HepG2 (cell line): ENCODE measurements at regions not wholly inside any gene's neighbourhood (a gene's known extent, or its start where the extent isn't known, plus 50 kb on each side); places are given as distances from the start of the nearest gene placed in this dataset.

Experiments used
- AHDC1 ChIP-seq: sonication (generic); formaldehyde crosslinking; IDR thresholded peaks from 2 replicates; pipeline ENCODE4 v1.5.1; 2020; ENCODE audit warnings: mild to moderate bottlenecking, missing genetic modification reagents, borderline replicate concordance
- ARID3A ChIP-seq: IDR thresholded peaks from 2 replicates; pipeline ENCODE4 v1.6.1; 2012; ENCODE audit warnings: low read depth, low read length, improper control_type of control experiment
- ATF4 ChIP-seq, 2 experiments: fragments of 450-650 bp in 1 of 2; sonication (generic) in 1 of 2; formaldehyde crosslinking; IDR thresholded peaks; 2 replicates each; pipeline versions ENCODE4 v1.5.0 to v1.8.0; 2020 to 2022; ENCODE audit warnings: mild to moderate bottlenecking in 1 of 2, missing genetic modification reagents in 1 of 2
- CCDC6 ChIP-seq: sonication (generic); formaldehyde crosslinking; IDR thresholded peaks from 2 replicates; pipeline ENCODE4 v1.8.1; 2022; ENCODE audit warnings: mild to moderate bottlenecking, missing genetic modification reagents, moderate library complexity
- ELF3 ChIP-seq: IDR thresholded peaks from 2 replicates; pipeline ENCODE4 v1.6.1; 2016; ENCODE audit warnings: missing genetic modification reagents, missing compliant biosample characterization
- ELF4 ChIP-seq: sonication (generic); formaldehyde crosslinking; IDR thresholded peaks from 2 replicates; pipeline ENCODE4 v1.5.0; 2020; ENCODE audit warnings: missing genetic modification reagents, mild to moderate bottlenecking, moderate library complexity, borderline replicate concordance
- MYPOP ChIP-seq: sonication (generic); formaldehyde crosslinking; IDR thresholded peaks from 2 replicates; pipeline ENCODE4 v1.8.1; 2023; ENCODE audit warnings: mild to moderate bottlenecking, moderate library complexity, missing genetic modification reagents
- PHF5A ChIP-seq: IDR thresholded peaks from one replicate; pipeline ENCODE4 v1.6.1; 2018; ENCODE audit warnings: low read depth, missing genetic modification reagents; ENCODE audit not compliant: unreplicated experiment
- TBX2 ChIP-seq: sonication (generic); formaldehyde crosslinking; IDR thresholded peaks from 2 replicates; pipeline ENCODE4 v1.5.0; 2020; ENCODE audit warnings: missing genetic modification reagents, mild to moderate bottlenecking, borderline replicate concordance
- ZBTB34 ChIP-seq: sonication (generic); formaldehyde crosslinking; IDR thresholded peaks from 2 replicates; pipeline ENCODE4 v1.8.0; 2022; ENCODE audit warnings: mild to moderate bottlenecking, missing genetic modification reagents
- ZC3H13 ChIP-seq: sonication (generic); formaldehyde crosslinking; IDR thresholded peaks from 2 replicates; pipeline ENCODE4 v1.8.1; 2023; ENCODE audit warnings: mild to moderate bottlenecking, missing genetic modification reagents, moderate library complexity
- ZNF362 ChIP-seq: sonication (generic); formaldehyde crosslinking; IDR thresholded peaks from 2 replicates; pipeline ENCODE4 v1.4.0; 2020; ENCODE audit warnings: missing genetic modification reagents, mild to moderate bottlenecking, borderline replicate concordance
- ZNF503 ChIP-seq: sonication (generic); formaldehyde crosslinking; IDR thresholded peaks from 2 replicates; pipeline ENCODE4 v1.4.0; 2020; ENCODE audit warnings: missing genetic modification reagents

- TF ChIP-seq TBX2 (CRISPR knock-in tag) (0 out of 2 replicates have a peak, but pooled peaks have one; percentile 29), AHDC1 (CRISPR knock-in tag) (peak; percentile 69; the same call in 1 of the 2 replicates), CCDC6 (no peak), ZNF362 (CRISPR knock-in tag) (peak; percentile 69; the same call in 1 of the 2 replicates), ARID3A (peak; percentile 91), ATF4 (CRISPR knock-in tag; IDR thresholded peaks at IDR 0.05) (0 out of 4 replicates have a peak, but pooled peaks of 1 of the 2 experiments have one; percentile 33), ZBTB34 (CRISPR knock-in tag) (no peak), ZNF503 (CRISPR knock-in tag) (no peak), PHF5A (CRISPR knock-in tag) (no peak), ELF3 (CRISPR knock-in tag) (peak; percentile 60), ELF4 (CRISPR knock-in tag) (no peak), ZC3H13 (CRISPR knock-in tag) (no peak), MYPOP (CRISPR knock-in tag) (no peak)
Observed at GRCh38 chr7:130947792-130948580, 214.0 kb upstream of the KLF14 start (continued).
